GM23338 (cell line): ENCODE measurements at regions not wholly inside any gene's neighbourhood (a gene's known extent, or its start where the extent isn't known, plus 50 kb on each side); places are given as distances from the start of the nearest gene placed in this dataset.

Experiments used
- ATAC-seq: fragments of 200-7000 bp; cut with Tn5 transposase; 3 replicates; pipeline ENCODE4 v1.9.1; 2020
- DNase-seq: peaks from one replicate; pipeline ENCODE4 v3.0.0-alpha.2; 2015; ENCODE audit warnings: low spot score
- H2AFZ ChIP-seq: fragments of 200-600 bp; sonication (generic); 2 replicates; pipeline ENCODE4 v1.8.0; 2016; ENCODE audit warnings: antibody characterized with exemption, mild to moderate bottlenecking, moderate library complexity
- H3F3A ChIP-seq: fragments of 200-600 bp; sonication (generic); replicated peaks from 2 replicates; pipeline ENCODE4 v1.8.0; 2017; ENCODE audit warnings: antibody characterized with exemption, mixed run types, low read depth
- H3K27ac ChIP-seq: fragments of 200-600 bp; sonication (generic); 2 replicates; pipeline ENCODE4 v1.6.1; 2016; ENCODE audit warnings: low read depth
- H3K27me3 ChIP-seq: fragments of 200-600 bp; sonication (generic); 2 replicates; pipeline ENCODE4 v1.8.0; 2016; ENCODE audit warnings: mild to moderate bottlenecking, mixed run types, moderate library complexity; ENCODE audit not compliant: insufficient read depth
- H3K36me3 ChIP-seq: fragments of 200-600 bp; sonication (generic); 2 replicates; pipeline ENCODE4 v1.8.0; 2016; ENCODE audit warnings: mild to moderate bottlenecking; ENCODE audit not compliant: insufficient read depth
- H3K4me1 ChIP-seq: fragments of 200-600 bp; sonication (generic); 2 replicates; pipeline ENCODE4 v1.8.0; 2016; ENCODE audit warnings: mild to moderate bottlenecking, moderate library complexity; ENCODE audit not compliant: insufficient read depth
- H3K4me2 ChIP-seq: fragments of 200-600 bp; sonication (generic); 2 replicates; pipeline ENCODE4 v1.7.1; 2017; ENCODE audit warnings: mixed run types
- H3K4me3 ChIP-seq: fragments of 200-600 bp; sonication (generic); 2 replicates; pipeline ENCODE4 v1.6.1; 2016; ENCODE audit warnings: mixed run types
- H3K79me2 ChIP-seq: fragments of 200-600 bp; sonication (generic); replicated peaks from 2 replicates; pipeline ENCODE4 v1.8.0; 2017; ENCODE audit warnings: mild to moderate bottlenecking; ENCODE audit not compliant: insufficient read depth
- H3K9me2 ChIP-seq: fragments of 200-600 bp; sonication (generic); 2 replicates; pipeline ENCODE4 v1.8.0; 2017; ENCODE audit not compliant: insufficient read depth
- H4K20me1 ChIP-seq: fragments of 200-600 bp; sonication (generic); replicated peaks from 2 replicates; pipeline ENCODE4 v1.8.0; 2017; ENCODE audit warnings: mild to moderate bottlenecking; ENCODE audit not compliant: insufficient read depth
- H3K27ac Mint-ChIP-seq: 2 replicates; pipeline ENCODE4 v1.8.0; 2020; ENCODE audit warnings: inconsistent platforms, mild to moderate bottlenecking, moderate library complexity, mixed read lengths
- H3K27me3 Mint-ChIP-seq: 3 replicates; pipeline ENCODE4 v1.8.0; 2022; ENCODE audit warnings: low read depth, mild to moderate bottlenecking, moderate library complexity, mixed read lengths, inconsistent platforms; ENCODE audit not compliant: insufficient read depth, poor library complexity
- H3K36me3 Mint-ChIP-seq: 3 replicates; pipeline ENCODE4 v1.8.0; 2021; ENCODE audit warnings: low read depth, mild to moderate bottlenecking, inconsistent platforms, moderate library complexity, mixed read lengths
- H3K4me1 Mint-ChIP-seq: 3 replicates; pipeline ENCODE4 v1.8.0; 2020; ENCODE audit warnings: mild to moderate bottlenecking, inconsistent platforms, mixed read lengths
- H3K4me3 Mint-ChIP-seq: 3 replicates; pipeline ENCODE4 v1.8.0; 2021; ENCODE audit warnings: moderate library complexity, mild to moderate bottlenecking, inconsistent platforms, mixed read lengths
- H3K9me3 Mint-ChIP-seq: 3 replicates; pipeline ENCODE4 v1.8.0; 2020; ENCODE audit warnings: moderate library complexity, mild to moderate bottlenecking, inconsistent platforms, mixed read lengths
- EZH2 ChIP-seq: fragments of 200-600 bp; sonication (generic); IDR thresholded peaks from one replicate; pipeline ENCODE4 v1.8.0; 2017; ENCODE audit warnings: antibody characterized with exemption, mild to moderate bottlenecking, low read depth; ENCODE audit not compliant: unreplicated experiment
- EZH2phosphoT487 ChIP-seq: fragments of 200-600 bp; sonication (generic); IDR thresholded peaks from one replicate; pipeline ENCODE4 v1.8.1; 2018; ENCODE audit warnings: antibody characterized with exemption; ENCODE audit not compliant: unreplicated experiment
- JUNB ChIP-seq: IDR thresholded peaks from one replicate; pipeline ENCODE4 v1.6.1; 2016; ENCODE audit warnings: antibody characterized with exemption; ENCODE audit not compliant: unreplicated experiment
- NANOG ChIP-seq: IDR thresholded peaks from 2 replicates; pipeline ENCODE4 v1.6.1; 2016; ENCODE audit warnings: antibody characterized with exemption, borderline replicate concordance
- POLR2AphosphoS5 ChIP-seq: IDR thresholded peaks from 2 replicates; pipeline ENCODE4 v1.6.1; 2016; ENCODE audit warnings: antibody characterized with exemption, low read depth
- STAT1 ChIP-seq: IDR thresholded peaks from one replicate; pipeline ENCODE4 v1.6.1; 2016; ENCODE audit warnings: antibody characterized with exemption; ENCODE audit not compliant: unreplicated experiment
- ZNF114 ChIP-seq: fragments of 250-450 bp; sonication (Bioruptor Pico); IDR thresholded peaks from 2 replicates; pipeline ENCODE4 v1.5.0; 2020; ENCODE audit warnings: mild to moderate bottlenecking, moderate library complexity
- ZNF331 ChIP-seq: fragments of 250-450 bp; sonication (Bioruptor Pico); IDR thresholded peaks from 2 replicates; pipeline ENCODE4 v1.5.0; 2020; ENCODE audit warnings: low read depth, mild to moderate bottlenecking, moderate library complexity
- TF ChIP-seq, protein P1 (sequence below): fragments of 250-450 bp; sonication (Bioruptor Pico); IDR thresholded peaks from 2 replicates; pipeline ENCODE4 v1.5.0; 2020; ENCODE audit warnings: mild to moderate bottlenecking, moderate library complexity
- TF ChIP-seq, protein P2 (sequence below), 2 experiments: fragments of 200-600 bp in 1 of 2; sonication (generic) in 1 of 2; conservative IDR thresholded peaks; 2 replicates each; pipeline versions ENCODE4 v1.5.1 to v1.6.1; 2016 to 2017; ENCODE audit warnings: antibody characterized with exemption in 2 of 2, low read depth in 2 of 2, mild to moderate bottlenecking in 2 of 2, moderate library complexity in 1 of 2

DNA sequence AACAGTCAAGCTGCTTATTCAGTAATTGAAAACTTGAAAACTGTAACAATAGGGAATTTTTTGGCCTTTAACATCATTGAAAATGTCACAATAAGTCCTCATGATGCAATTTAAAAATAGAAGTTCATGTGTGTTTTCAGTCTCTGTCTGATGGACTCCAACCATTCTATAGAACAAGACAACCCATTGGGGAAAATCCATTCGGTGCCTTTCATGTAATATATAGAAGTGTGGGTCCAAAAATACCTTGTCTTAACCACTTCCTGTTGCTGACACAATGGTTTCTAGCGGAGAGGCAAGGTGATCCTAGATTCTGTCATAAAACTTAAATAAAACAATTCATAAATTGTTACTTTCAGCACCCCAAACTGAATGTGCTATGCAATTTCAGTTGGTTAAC, 1131.3 kb upstream of the MAP3K7 start:
- no peaks in the 10 kb centered on the region for H3K79me2 ChIP-seq
- H3K27me3 ChIP-seq: no peaks in the 10 kb centered on the region
- H3K9me2 ChIP-seq: no peaks in the 10 kb centered on the region
- no peak overlapping the region for H3K4me3 Mint-ChIP-seq
- no peaks in the 10 kb centered on the region for H3K36me3 Mint-ChIP-seq
- H3K27me3 Mint-ChIP-seq: no peaks in the 10 kb centered on the region
- H3K4me2 ChIP-seq: no peak overlapping the region
- no peaks in the 10 kb centered on the region for H3F3A ChIP-seq
- DNase-seq (no peak), ATAC-seq (no peak)
- H3K4me1 ChIP-seq: no peaks in the 10 kb centered on the region
- H3K27ac ChIP-seq: no peak overlapping the region
- H3K4me3 ChIP-seq: no peak overlapping the region
- no peak overlapping the region for H3K27ac Mint-ChIP-seq
- H3K4me1 Mint-ChIP-seq: no peaks in the 10 kb centered on the region
- H2AFZ ChIP-seq: no peak overlapping the region
- H4K20me1 ChIP-seq: no peaks in the 10 kb centered on the region
- H3K9me3 Mint-ChIP-seq: no peaks in the 10 kb centered on the region
- H3K36me3 ChIP-seq: no peaks in the 10 kb centered on the region
- TF ChIP-seq, protein P1, sequence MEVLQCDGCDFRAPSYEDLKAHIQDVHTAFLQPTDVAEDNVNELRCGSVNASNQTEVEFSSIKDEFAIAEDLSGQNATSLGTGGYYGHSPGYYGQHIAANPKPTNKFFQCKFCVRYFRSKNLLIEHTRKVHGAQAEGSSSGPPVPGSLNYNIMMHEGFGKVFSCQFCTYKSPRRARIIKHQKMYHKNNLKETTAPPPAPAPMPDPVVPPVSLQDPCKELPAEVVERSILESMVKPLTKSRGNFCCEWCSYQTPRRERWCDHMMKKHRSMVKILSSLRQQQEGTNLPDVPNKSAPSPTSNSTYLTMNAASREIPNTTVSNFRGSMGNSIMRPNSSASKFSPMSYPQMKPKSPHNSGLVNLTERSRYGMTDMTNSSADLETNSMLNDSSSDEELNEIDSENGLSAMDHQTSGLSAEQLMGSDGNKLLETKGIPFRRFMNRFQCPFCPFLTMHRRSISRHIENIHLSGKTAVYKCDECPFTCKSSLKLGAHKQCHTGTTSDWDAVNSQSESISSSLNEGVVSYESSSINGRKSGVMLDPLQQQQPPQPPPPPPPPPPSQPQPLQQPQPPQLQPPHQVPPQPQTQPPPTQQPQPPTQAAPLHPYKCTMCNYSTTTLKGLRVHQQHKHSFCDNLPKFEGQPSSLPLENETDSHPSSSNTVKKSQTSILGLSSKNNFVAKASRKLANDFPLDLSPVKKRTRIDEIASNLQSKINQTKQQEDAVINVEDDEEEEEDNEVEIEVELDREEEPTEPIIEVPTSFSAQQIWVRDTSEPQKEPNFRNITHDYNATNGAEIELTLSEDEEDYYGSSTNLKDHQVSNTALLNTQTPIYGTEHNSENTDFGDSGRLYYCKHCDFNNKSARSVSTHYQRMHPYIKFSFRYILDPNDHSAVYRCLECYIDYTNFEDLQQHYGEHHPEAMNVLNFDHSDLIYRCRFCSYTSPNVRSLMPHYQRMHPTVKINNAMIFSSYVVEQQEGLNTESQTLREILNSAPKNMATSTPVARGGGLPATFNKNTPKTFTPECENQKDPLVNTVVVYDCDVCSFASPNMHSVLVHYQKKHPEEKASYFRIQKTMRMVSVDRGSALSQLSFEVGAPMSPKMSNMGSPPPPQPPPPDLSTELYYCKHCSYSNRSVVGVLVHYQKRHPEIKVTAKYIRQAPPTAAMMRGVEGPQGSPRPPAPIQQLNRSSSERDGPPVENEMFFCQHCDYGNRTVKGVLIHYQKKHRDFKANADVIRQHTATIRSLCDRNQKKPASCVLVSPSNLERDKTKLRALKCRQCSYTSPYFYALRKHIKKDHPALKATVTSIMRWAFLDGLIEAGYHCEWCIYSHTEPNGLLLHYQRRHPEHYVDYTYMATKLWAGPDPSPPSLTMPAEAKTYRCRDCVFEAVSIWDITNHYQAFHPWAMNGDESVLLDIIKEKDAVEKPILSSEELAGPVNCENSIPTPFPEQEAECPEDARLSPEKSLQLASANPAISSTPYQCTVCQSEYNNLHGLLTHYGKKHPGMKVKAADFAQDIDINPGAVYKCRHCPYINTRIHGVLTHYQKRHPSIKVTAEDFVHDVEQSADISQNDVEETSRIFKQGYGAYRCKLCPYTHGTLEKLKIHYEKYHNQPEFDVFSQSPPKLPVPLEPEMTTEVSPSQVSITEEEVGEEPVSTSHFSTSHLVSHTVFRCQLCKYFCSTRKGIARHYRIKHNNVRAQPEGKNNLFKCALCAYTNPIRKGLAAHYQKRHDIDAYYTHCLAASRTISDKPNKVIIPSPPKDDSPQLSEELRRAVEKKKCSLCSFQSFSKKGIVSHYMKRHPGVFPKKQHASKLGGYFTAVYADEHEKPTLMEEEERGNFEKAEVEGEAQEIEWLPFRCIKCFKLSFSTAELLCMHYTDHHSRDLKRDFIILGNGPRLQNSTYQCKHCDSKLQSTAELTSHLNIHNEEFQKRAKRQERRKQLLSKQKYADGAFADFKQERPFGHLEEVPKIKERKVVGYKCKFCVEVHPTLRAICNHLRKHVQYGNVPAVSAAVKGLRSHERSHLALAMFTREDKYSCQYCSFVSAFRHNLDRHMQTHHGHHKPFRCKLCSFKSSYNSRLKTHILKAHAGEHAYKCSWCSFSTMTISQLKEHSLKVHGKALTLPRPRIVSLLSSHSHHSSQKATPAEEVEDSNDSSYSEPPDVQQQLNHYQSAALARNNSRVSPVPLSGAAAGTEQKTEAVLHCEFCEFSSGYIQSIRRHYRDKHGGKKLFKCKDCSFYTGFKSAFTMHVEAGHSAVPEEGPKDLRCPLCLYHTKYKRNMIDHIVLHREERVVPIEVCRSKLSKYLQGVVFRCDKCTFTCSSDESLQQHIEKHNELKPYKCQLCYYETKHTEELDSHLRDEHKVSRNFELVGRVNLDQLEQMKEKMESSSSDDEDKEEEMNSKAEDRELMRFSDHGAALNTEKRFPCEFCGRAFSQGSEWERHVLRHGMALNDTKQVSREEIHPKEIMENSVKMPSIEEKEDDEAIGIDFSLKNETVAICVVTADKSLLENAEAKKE: no peak
- TF ChIP-seq NANOG (no peak), JUNB (no peak), POLR2AphosphoS5 (no peak), ZNF114 (no peak), EZH2 (no peak), EZH2phosphoT487 (no peak), STAT1 (no peak), ZNF331 (no peak)
- TF ChIP-seq, protein P2, sequence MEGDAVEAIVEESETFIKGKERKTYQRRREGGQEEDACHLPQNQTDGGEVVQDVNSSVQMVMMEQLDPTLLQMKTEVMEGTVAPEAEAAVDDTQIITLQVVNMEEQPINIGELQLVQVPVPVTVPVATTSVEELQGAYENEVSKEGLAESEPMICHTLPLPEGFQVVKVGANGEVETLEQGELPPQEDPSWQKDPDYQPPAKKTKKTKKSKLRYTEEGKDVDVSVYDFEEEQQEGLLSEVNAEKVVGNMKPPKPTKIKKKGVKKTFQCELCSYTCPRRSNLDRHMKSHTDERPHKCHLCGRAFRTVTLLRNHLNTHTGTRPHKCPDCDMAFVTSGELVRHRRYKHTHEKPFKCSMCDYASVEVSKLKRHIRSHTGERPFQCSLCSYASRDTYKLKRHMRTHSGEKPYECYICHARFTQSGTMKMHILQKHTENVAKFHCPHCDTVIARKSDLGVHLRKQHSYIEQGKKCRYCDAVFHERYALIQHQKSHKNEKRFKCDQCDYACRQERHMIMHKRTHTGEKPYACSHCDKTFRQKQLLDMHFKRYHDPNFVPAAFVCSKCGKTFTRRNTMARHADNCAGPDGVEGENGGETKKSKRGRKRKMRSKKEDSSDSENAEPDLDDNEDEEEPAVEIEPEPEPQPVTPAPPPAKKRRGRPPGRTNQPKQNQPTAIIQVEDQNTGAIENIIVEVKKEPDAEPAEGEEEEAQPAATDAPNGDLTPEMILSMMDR (conservative IDR thresholded peaks at IDR 0.05; ENCODE audit: low read depth in 2 of 2): no peak
